ENCODE measurements at regions not wholly inside any gene's neighbourhood (a gene's known extent, or its start where the extent isn't known, plus 50 kb on each side); places are given as distances from the start of the nearest gene placed in this dataset.
"Not testable (repeated sequence)": the region's sequence is repeated elsewhere in the genome, so short reads cannot be mapped to it uniquely, and the experiment has no call there.

- WGBS, 2 donors (ENCODE audit: extremely low coverage in 2 of 2, insufficient read length in 2 of 2, insufficient replicate concordance in 1 of 2), result no CpG with 5 or more reads among the region's 5 CpGs
- no peaks in the 10 kb centered on the region for H3K36me3 ChIP-seq (replicated peaks in 1 of 2; ENCODE audit: control insufficient read depth in 2 of 2, insufficient read depth in 2 of 2, low read length in 2 of 2)
- no peaks in the 10 kb centered on the region for H3K79me1 ChIP-seq (ENCODE audit: low read depth, low read length)
- no peak overlapping the region for H3K4ac ChIP-seq (ENCODE audit: low read length)
- no peak overlapping the region for H2BK5ac ChIP-seq (ENCODE audit: low read length)
- H2BK120ac ChIP-seq (ENCODE audit: low read depth, low read length), result no peak overlapping the region
- no peak overlapping the region for H3K4me3 ChIP-seq (ENCODE audit: low read length in 2 of 2)
- no peak overlapping the region for H3K18ac ChIP-seq (ENCODE audit: low read length)
- no peak overlapping the region for H3K9ac ChIP-seq (ENCODE audit: low read depth, low read length, poor library complexity)
- H2AK5ac ChIP-seq (ENCODE audit: low read depth, low read length), result no peak overlapping the region
- H4K91ac ChIP-seq (ENCODE audit: low read depth, low read length, poor library complexity), result no peak overlapping the region
- peaks cover 0 to 3% of the 10 kb centered on the region in 2 donors for H3K4me1 ChIP-seq (ENCODE audit: control insufficient read depth in 2 of 2, insufficient read depth in 1 of 2, low read depth in 1 of 2, low read length in 2 of 2)
- no peak overlapping the region for H3K4me2 ChIP-seq (ENCODE audit: insufficient read depth, low read length, poor library complexity, severe bottlenecking)
- peaks cover 9 to 10% of the 10 kb centered on the region in 2 donors for H3K9me3 ChIP-seq (replicated peaks in 1 of 2; ENCODE audit: control insufficient read depth in 2 of 2, insufficient read depth in 1 of 2, low read depth in 1 of 2, low read length in 2 of 2)
- DNase-seq (ENCODE audit: low spot score), result no peak
- no peak overlapping the region for H2BK12ac ChIP-seq (ENCODE audit: low read length)
- no peak overlapping the region for H3K23ac ChIP-seq (ENCODE audit: low read depth, low read length, poor library complexity)
- H3K14ac ChIP-seq (ENCODE audit: low read length), result no peak overlapping the region
- no peak overlapping the region for H4K8ac ChIP-seq (ENCODE audit: low read depth, low read length)
- peak overlapping the region; percentile 51 for H2AFZ ChIP-seq (ENCODE audit: low read length)
- no peak overlapping the region for H2BK15ac ChIP-seq (ENCODE audit: low read length)
- no peaks in the 10 kb centered on the region for H3K27me3 ChIP-seq (ENCODE audit: control insufficient read depth in 3 of 3, insufficient read depth in 3 of 3, low read depth in 1 of 3, low read length in 3 of 3)
- H3K27ac ChIP-seq (replicated peaks; ENCODE audit: low read length), result no peak overlapping the region
These were observed 717.0 kb upstream of the MBL2 start for GRCh38 chr10:53489335-53490182.

GRCh38 chr10:53487019-53487983 lies 714.7 kb upstream of the MBL2 start:
- Histone ChIP-seq H2BK12ac (ENCODE audit: low read length) (no peak overlapping the region), H3K9ac (ENCODE audit: low read depth, low read length, poor library complexity) (no peak overlapping the region), H3K9me3 (replicated peaks in 1 of 2; ENCODE audit: control insufficient read depth in 2 of 2, insufficient read depth in 1 of 2, low read depth in 1 of 2, low read length in 2 of 2) (peaks cover 9 to 14% of the 10 kb centered on the region in 2 donors), H3K4me1 (ENCODE audit: control insufficient read depth in 2 of 2, insufficient read depth in 1 of 2, low read depth in 1 of 2, low read length in 2 of 2) (peaks cover 0 to 3% of the 10 kb centered on the region in 2 donors), H2BK5ac (ENCODE audit: low read length) (no peak overlapping the region), H3K27me3 (ENCODE audit: control insufficient read depth in 3 of 3, insufficient read depth in 3 of 3, low read depth in 1 of 3, low read length in 3 of 3) (no peaks in the 10 kb centered on the region), H3K23ac (ENCODE audit: low read depth, low read length, poor library complexity) (no peak overlapping the region), H4K91ac (ENCODE audit: low read depth, low read length, poor library complexity) (no peak overlapping the region), H3K4ac (ENCODE audit: low read length) (no peak overlapping the region), H3K18ac (ENCODE audit: low read length) (peak overlapping the region; percentile 46), H3K36me3 (replicated peaks in 1 of 2; ENCODE audit: control insufficient read depth in 2 of 2, insufficient read depth in 2 of 2, low read length in 2 of 2) (no peaks in the 10 kb centered on the region), H2BK15ac (ENCODE audit: low read length) (no peak overlapping the region), H2AK5ac (ENCODE audit: low read depth, low read length) (no peak overlapping the region), H3K4me2 (ENCODE audit: insufficient read depth, low read length, poor library complexity, severe bottlenecking) (no peak overlapping the region), H3K14ac (ENCODE audit: low read length) (no peak overlapping the region), H2BK120ac (ENCODE audit: low read depth, low read length) (no peak overlapping the region), H3K27ac (replicated peaks; ENCODE audit: low read length) (no peak overlapping the region), H4K8ac (ENCODE audit: low read depth, low read length) (no peak overlapping the region), H3K79me1 (ENCODE audit: low read depth, low read length) (no peaks in the 10 kb centered on the region), H3K4me3 (ENCODE audit: low read length in 2 of 2) (peak overlapping the region in 1 of 2 donors; percentile 23), H2AFZ (ENCODE audit: low read length) (peak overlapping the region; percentile 33)
- WGBS, 2 donors (ENCODE audit: extremely low coverage in 2 of 2, insufficient read length in 2 of 2, insufficient replicate concordance in 1 of 2), result no CpG with 5 or more reads among the region's 17 CpGs
- DNase-seq (ENCODE audit: low spot score), result no peak

- H4K8ac ChIP-seq (ENCODE audit: low read depth, low read length); H3K14ac ChIP-seq (ENCODE audit: low read length); DNase-seq (ENCODE audit: low spot score); H3K4me1 ChIP-seq (ENCODE audit: control insufficient read depth in 2 of 2, insufficient read depth in 1 of 2, low read depth in 1 of 2, low read length in 2 of 2); H3K18ac ChIP-seq (ENCODE audit: low read length); H3K9ac ChIP-seq (ENCODE audit: low read depth, low read length, poor library complexity); H3K4ac ChIP-seq (ENCODE audit: low read length); H2BK12ac ChIP-seq (ENCODE audit: low read length); H2BK15ac ChIP-seq (ENCODE audit: low read length); H2BK5ac ChIP-seq (ENCODE audit: low read length); H3K36me3 ChIP-seq (replicated peaks in 1 of 2; ENCODE audit: control insufficient read depth in 2 of 2, insufficient read depth in 2 of 2, low read length in 2 of 2); H2BK120ac ChIP-seq (ENCODE audit: low read depth, low read length); H3K23ac ChIP-seq (ENCODE audit: low read depth, low read length, poor library complexity); H3K79me1 ChIP-seq (ENCODE audit: low read depth, low read length); H4K91ac ChIP-seq (ENCODE audit: low read depth, low read length, poor library complexity); H3K4me3 ChIP-seq (ENCODE audit: low read length in 2 of 2); H3K27me3 ChIP-seq (ENCODE audit: control insufficient read depth in 3 of 3, insufficient read depth in 3 of 3, low read depth in 1 of 3, low read length in 3 of 3); H3K4me2 ChIP-seq (ENCODE audit: insufficient read depth, low read length, poor library complexity, severe bottlenecking); H2AFZ ChIP-seq (ENCODE audit: low read length); H3K27ac ChIP-seq (replicated peaks; ENCODE audit: low read length); H2AK5ac ChIP-seq (ENCODE audit: low read depth, low read length): not testable (repeated sequence)
- peaks cover 9 to 14% of the 10 kb centered on the region in 2 donors for H3K9me3 ChIP-seq (replicated peaks in 1 of 2; ENCODE audit: control insufficient read depth in 2 of 2, insufficient read depth in 1 of 2, low read depth in 1 of 2, low read length in 2 of 2)
- WGBS, 2 donors (ENCODE audit: extremely low coverage in 2 of 2, insufficient read length in 2 of 2, insufficient replicate concordance in 1 of 2), result no CpG with 5 or more reads among the region's 4 CpGs
These were observed 712.8 kb upstream of the MBL2 start for GRCh38 chr10:53485422-53485821.

GRCh38 chr10:53479365-53479764 lies 706.8 kb upstream of the MBL2 start:
- Histone ChIP-seq H3K14ac (ENCODE audit: low read length) (no peak overlapping the region), H3K4me1 (ENCODE audit: control insufficient read depth in 2 of 2, insufficient read depth in 1 of 2, low read depth in 1 of 2, low read length in 2 of 2) (peaks cover 4 to 15% of the 10 kb centered on the region in 2 donors), H2BK5ac (ENCODE audit: low read length) (no peak overlapping the region), H3K79me1 (ENCODE audit: low read depth, low read length) (no peaks in the 10 kb centered on the region), H4K8ac (ENCODE audit: low read depth, low read length) (no peak overlapping the region), H2BK120ac (ENCODE audit: low read depth, low read length) (no peak overlapping the region), H3K9me3 (replicated peaks in 1 of 2; ENCODE audit: control insufficient read depth in 2 of 2, insufficient read depth in 1 of 2, low read depth in 1 of 2, low read length in 2 of 2) (peaks cover 0 to 1% of the 10 kb centered on the region in 2 donors), H3K4me2 (ENCODE audit: insufficient read depth, low read length, poor library complexity, severe bottlenecking) (no peak overlapping the region), H3K18ac (ENCODE audit: low read length) (no peak overlapping the region), H4K91ac (ENCODE audit: low read depth, low read length, poor library complexity) (no peak overlapping the region), H2AK5ac (ENCODE audit: low read depth, low read length) (no peak overlapping the region), H3K27me3 (ENCODE audit: control insufficient read depth in 3 of 3, insufficient read depth in 3 of 3, low read depth in 1 of 3, low read length in 3 of 3) (no peaks in the 10 kb centered on the region), H2BK12ac (ENCODE audit: low read length) (no peak overlapping the region), H3K4ac (ENCODE audit: low read length) (no peak overlapping the region), H2BK15ac (ENCODE audit: low read length) (no peak overlapping the region), H3K9ac (ENCODE audit: low read depth, low read length, poor library complexity) (no peak overlapping the region), H3K27ac (replicated peaks; ENCODE audit: low read length) (peak overlapping the region; percentile 33), H2AFZ (ENCODE audit: low read length) (peak overlapping the region; percentile 14), H3K36me3 (replicated peaks in 1 of 2; ENCODE audit: control insufficient read depth in 2 of 2, insufficient read depth in 2 of 2, low read length in 2 of 2) (no peaks in the 10 kb centered on the region), H3K4me3 (ENCODE audit: low read length in 2 of 2) (no peak overlapping the region), H3K23ac (ENCODE audit: low read depth, low read length, poor library complexity) (no peak overlapping the region)
- no CpG with 5 or more reads among the region's 2 CpGs for WGBS, 2 donors (ENCODE audit: extremely low coverage in 2 of 2, insufficient read length in 2 of 2, insufficient replicate concordance in 1 of 2)
- DNase-seq (ENCODE audit: low spot score), result peak; percentile 21
